Left lung (tissue), 4 donors: ENCODE measurements at regions not wholly inside any gene's neighbourhood (a gene's known extent, or its start where the extent isn't known, plus 50 kb on each side); places are given as distances from the start of the nearest gene placed in this dataset.

Experiments
- ATAC-seq: fragments of 200-7000 bp; cut with Tn5 transposase; one replicate; pipeline ENCODE4 v1.9.1; 2020; ENCODE audit warnings: moderate library complexity
- DNase-seq, 4 donors: peaks; one replicate each; pipeline ENCODE4 v3.0.0-alpha.2; 2013 to 2020
- H3K27ac ChIP-seq, 2 donors: fragments of 200-600 bp; sonication (generic) in 1 of 2; one replicate each; pipeline versions ENCODE4 v1.5.0 to v1.8.0; 2020 to 2021
- H3K27me3 ChIP-seq, 2 donors: fragments of 200-600 bp; sonication (generic) in 1 of 2; one replicate each; pipeline versions ENCODE4 v1.5.0 to v1.8.0; 2020 to 2021
- H3K36me3 ChIP-seq, 2 donors: fragments of 200-600 bp; sonication (generic) in 1 of 2; one replicate each; pipeline versions ENCODE4 v1.5.0 to v1.8.0; 2020 to 2021
- H3K4me1 ChIP-seq, 2 donors: fragments of 200-600 bp; one replicate each; pipeline ENCODE4 v1.8.0; 2021
- H3K4me3 ChIP-seq, 2 donors: fragments of 200-600 bp; sonication (generic) in 1 of 2; one replicate each; pipeline versions ENCODE4 v1.5.0 to v1.8.0; 2020 to 2021; ENCODE audit warnings: mild to moderate bottlenecking in 1 of 2
- H3K9me3 ChIP-seq, 2 donors: fragments of 200-600 bp; sonication (generic) in 1 of 2; one replicate each; pipeline versions ENCODE4 v1.5.0 to v1.8.0; 2020 to 2021
- CTCF ChIP-seq, 2 donors: fragments of 200-600 bp; sonication (generic) in 1 of 2; IDR thresholded peaks; one replicate each; pipeline versions ENCODE4 v1.5.0 to v1.8.0; 2021; ENCODE audit warnings: antibody characterized with exemption in 2 of 2
- intact Hi-C, 2 donors: fragments of 100-400 bp; cut with DNase I; formaldehyde crosslinking; loops; one replicate each; pipeline versions ENCODE4 v1.11.2 to v1.14.2; 2022
- donor health status: DM: no; HTN: yes; CAD: no.
- donor health status: DM: no; HTN: no; CAD: no.

- Histone ChIP-seq H3K36me3 (no peaks in the 10 kb centered on the region), H3K27me3 (no peaks in the 10 kb centered on the region), H3K9me3 (no peaks in the 10 kb centered on the region), H3K4me1 (no peaks in the 10 kb centered on the region), H3K4me3 (no peak overlapping the region), H3K27ac (no peak overlapping the region)
- intact Hi-C loops = no loop called here
- DNase-seq (no peak), ATAC-seq (no peak)
- no peak for TF ChIP-seq CTCF (IDR thresholded peaks at IDR 0.05)
Observed at GRCh38 chr20:40307268-40307667, 381.8 kb downstream of the MAFB start.

GRCh38 chr20:40305303-40305702 is 383.7 kb downstream of the MAFB start:
- H3K27ac ChIP-seq = no peak overlapping the region
- H3K4me1 ChIP-seq = no peaks in the 10 kb centered on the region
- DNase-seq = no peak
- no peak for ATAC-seq
- no peaks in the 10 kb centered on the region for H3K36me3 ChIP-seq
- TF ChIP-seq CTCF (IDR thresholded peaks at IDR 0.05) = no peak
- H3K9me3 ChIP-seq = no peaks in the 10 kb centered on the region
- H3K27me3 ChIP-seq = no peaks in the 10 kb centered on the region
- intact Hi-C loops = no loop called here
- H3K4me3 ChIP-seq = no peak overlapping the region

- TF ChIP-seq CTCF (IDR thresholded peaks at IDR 0.05) = no peak
- Histone ChIP-seq H3K4me3 (no peak overlapping the region), H3K9me3 (no peaks in the 10 kb centered on the region), H3K27ac (no peak overlapping the region), H3K27me3 (no peaks in the 10 kb centered on the region), H3K4me1 (no peaks in the 10 kb centered on the region), H3K36me3 (no peaks in the 10 kb centered on the region)
- DNase-seq (no peak), ATAC-seq (no peak)
- intact Hi-C loops = no loop called here
Observed at GRCh38 chr20:40304119-40304613, 384.9 kb downstream of the MAFB start.

- Histone ChIP-seq H3K9me3 (peaks cover 0 to 12% of the 10 kb centered on the region in 2 donors), H3K36me3 (no peaks in the 10 kb centered on the region), H3K27me3 (no peaks in the 10 kb centered on the region), H3K4me1 (no peaks in the 10 kb centered on the region), H3K27ac (no peak overlapping the region), H3K4me3 (no peak overlapping the region)
- DNase-seq = no peak
- intact Hi-C loops = no loop called here
- ATAC-seq = no peak
- TF ChIP-seq CTCF (IDR thresholded peaks at IDR 0.05) = no peak
Observed at GRCh38 chr20:40294747-40295146, 394.3 kb downstream of the MAFB start.

- no peak for DNase-seq
- no peak for ATAC-seq
- TF ChIP-seq CTCF (IDR thresholded peaks at IDR 0.05) = no peak
- H3K27me3 ChIP-seq = no peaks in the 10 kb centered on the region
- H3K36me3 ChIP-seq = no peaks in the 10 kb centered on the region
- intact Hi-C loops = no loop called here
- H3K9me3 ChIP-seq = peaks cover 0 to 12% of the 10 kb centered on the region in 2 donors
- H3K4me1 ChIP-seq = no peaks in the 10 kb centered on the region
- no peak overlapping the region for H3K27ac ChIP-seq
- H3K4me3 ChIP-seq = no peak overlapping the region
Observed at GRCh38 chr20:40294175-40294574, 394.9 kb downstream of the MAFB start.
